ENCODE measurements at regions not wholly inside any gene's neighbourhood (a gene's known extent, or its start where the extent isn't known, plus 50 kb on each side); places are given as distances from the start of the nearest gene placed in this dataset.
"Not testable (repeated sequence)": the region's sequence is repeated elsewhere in the genome, so short reads cannot be mapped to it uniquely, and the experiment has no call there.

DNA sequence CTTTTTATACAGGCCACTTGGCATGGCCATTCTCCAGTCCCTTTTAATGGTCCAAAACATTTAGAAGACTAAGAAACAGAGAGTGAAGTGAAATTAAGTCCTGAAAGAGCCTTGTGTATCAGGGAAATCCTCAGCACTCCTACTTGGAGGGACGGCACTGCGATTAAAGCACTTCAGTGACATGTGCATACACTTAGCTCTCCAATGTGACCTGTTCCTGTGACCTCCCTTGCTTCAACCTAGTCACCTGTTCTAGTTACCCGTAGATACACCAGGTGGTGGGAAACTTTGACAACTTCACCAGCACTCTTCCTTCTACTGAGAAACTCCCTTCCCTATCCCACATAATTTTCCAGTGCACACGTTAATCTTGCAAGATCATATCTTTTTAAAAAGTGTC lies 51.4 kb upstream of the POMZP3 start:
- H3K4me3 ChIP-seq (replicated peaks; ENCODE audit: low read depth, low read length); DNase-seq (ENCODE audit: low read depth): not testable (repeated sequence)

DNA sequence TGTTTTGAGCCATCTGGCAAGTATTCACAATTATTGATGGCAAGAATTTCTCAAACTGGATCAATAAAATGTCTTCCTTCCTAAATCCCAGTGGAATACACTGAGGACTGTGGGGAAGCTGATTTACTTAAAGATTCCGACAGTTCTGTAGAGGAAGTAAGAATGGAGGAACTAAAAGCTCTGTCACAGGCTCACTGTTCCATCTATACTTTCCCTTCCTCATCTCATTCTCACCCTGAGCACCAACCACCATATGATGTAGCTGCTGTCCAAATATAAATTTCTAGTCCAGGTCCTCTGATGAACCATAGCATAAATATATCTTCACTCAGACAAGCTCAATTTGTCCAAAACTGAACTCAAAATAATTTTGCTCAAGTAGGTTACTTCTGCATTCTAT lies 49.8 kb upstream of the POMZP3 start:
- not testable (repeated sequence) for H3K4me3 ChIP-seq (replicated peaks; ENCODE audit: low read depth, low read length); DNase-seq (ENCODE audit: low read depth)

Measured in fibroblast of pulmonary artery (primary cell).